ENCODE measurements at regions not wholly inside any gene's neighbourhood (a gene's known extent, or its start where the extent isn't known, plus 50 kb on each side); places are given as distances from the start of the nearest gene placed in this dataset.

DNA sequence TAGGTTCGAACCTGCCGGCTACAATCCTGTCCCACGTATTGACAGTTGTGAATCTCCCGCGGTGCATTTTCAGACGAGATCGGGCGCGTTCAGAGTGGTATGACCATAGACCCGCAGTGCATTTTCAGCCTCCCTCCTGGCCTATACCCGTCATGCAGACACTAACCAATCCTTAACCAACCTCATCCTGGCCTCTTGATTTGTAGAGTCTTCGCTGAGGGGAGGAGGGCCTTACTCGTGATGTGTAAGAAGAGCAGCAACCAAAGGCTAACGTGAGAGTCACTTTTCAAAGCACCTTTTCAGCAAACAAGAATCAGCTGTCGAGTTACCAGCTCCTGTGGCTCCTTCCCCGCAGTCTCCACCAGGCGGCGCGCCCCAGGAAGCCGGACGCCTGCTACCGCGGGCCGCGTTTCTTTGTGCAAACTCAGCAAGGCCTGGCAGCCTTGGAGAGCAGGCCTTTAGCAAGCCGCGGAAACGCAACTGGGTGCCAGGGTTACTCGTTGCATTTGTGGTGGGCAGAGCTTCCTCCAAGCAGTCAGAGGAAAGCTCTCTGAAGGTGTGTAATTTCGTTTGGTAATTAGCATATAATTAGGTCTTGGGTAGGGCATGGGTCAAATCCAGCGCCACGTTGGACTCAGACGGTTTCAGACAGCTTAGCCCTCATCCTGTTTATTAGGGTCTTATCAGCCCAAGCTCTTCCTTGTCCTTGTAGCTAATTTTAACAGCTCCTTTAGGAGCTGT is 139.8 kb downstream of the OR2B2 start (continued):
- peak; percentile 96 for TF ChIP-seq NRL (CRISPR knock-in tag; IDR thresholded peaks at IDR 0.05; ENCODE audit: borderline replicate concordance)
- TF ChIP-seq SKI (IDR thresholded peaks at IDR 0.05; ENCODE audit: partially characterized antibody) = no peak
- TF ChIP-seq, protein P1, sequence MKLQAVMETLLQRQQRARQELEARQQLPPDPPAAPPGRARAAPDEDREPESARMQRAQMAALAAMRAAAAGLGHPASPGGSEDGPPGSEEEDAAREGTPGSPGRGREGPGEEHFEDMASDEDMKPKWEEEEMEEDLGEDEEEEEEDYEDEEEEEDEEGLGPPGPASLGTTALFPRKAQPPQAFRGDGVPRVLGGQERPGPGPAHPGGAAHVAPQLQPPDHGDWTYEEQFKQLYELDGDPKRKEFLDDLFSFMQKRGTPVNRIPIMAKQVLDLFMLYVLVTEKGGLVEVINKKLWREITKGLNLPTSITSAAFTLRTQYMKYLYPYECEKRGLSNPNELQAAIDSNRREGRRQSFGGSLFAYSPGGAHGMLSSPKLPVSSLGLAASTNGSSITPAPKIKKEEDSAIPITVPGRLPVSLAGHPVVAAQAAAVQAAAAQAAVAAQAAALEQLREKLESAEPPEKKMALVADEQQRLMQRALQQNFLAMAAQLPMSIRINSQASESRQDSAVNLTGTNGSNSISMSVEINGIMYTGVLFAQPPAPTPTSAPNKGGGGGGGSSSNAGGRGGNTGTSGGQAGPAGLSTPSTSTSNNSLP (IDR thresholded peaks at IDR 0.05; ENCODE audit: low read depth, low read length) = no peak
- 0 out of 2 replicates have a peak, but pooled peaks have one; percentile 49 for TF ChIP-seq ADNP (CRISPR knock-in tag; IDR thresholded peaks at IDR 0.05)
- TF ChIP-seq KDM6A (CRISPR knock-in tag; IDR thresholded peaks at IDR 0.05; ENCODE audit: low read depth) = no peak
- TF ChIP-seq ZNF879 (CRISPR knock-in tag; IDR thresholded peaks at IDR 0.05) = no peak
- TF ChIP-seq HNRNPLL (IDR thresholded peaks at IDR 0.05; ENCODE audit: low read depth, low read length, poor library complexity, severe bottlenecking) = peak; percentile 64
- no peak for TF ChIP-seq FOXK2 (IDR thresholded peaks at IDR 0.05)
- TF ChIP-seq ZFP82 (CRISPR knock-in tag; IDR thresholded peaks at IDR 0.05; ENCODE audit: borderline replicate concordance) = no peak
- no peak; the same call in 1 of the 2 replicates for TF ChIP-seq RFX5 (IDR thresholded peaks at IDR 0.05; ENCODE audit: low read depth, low read length)
- no peak for TF ChIP-seq FLYWCH1 (CRISPR knock-in tag; IDR thresholded peaks at IDR 0.05)
- no peak for TF ChIP-seq ZNF572 (CRISPR knock-in tag; IDR thresholded peaks at IDR 0.05)
- TF ChIP-seq, protein P2, sequence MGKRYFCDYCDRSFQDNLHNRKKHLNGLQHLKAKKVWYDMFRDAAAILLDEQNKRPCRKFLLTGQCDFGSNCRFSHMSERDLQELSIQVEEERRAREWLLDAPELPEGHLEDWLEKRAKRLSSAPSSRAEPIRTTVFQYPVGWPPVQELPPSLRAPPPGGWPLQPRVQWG (CRISPR knock-in tag; IDR thresholded peaks at IDR 0.05; ENCODE audit: borderline replicate concordance, low read depth) = no peak
- no peak for TF ChIP-seq ATF7 (IDR thresholded peaks at IDR 0.05)
- no peak for TF ChIP-seq ATF7 (CRISPR knock-in tag; IDR thresholded peaks at IDR 0.05)
- TF ChIP-seq MAFK (conservative IDR thresholded peaks at IDR 0.05 in 1 of 2, IDR thresholded peaks at IDR 0.05 in 1 of 2; ENCODE audit: low read length in 2 of 2) = peak; percentile 91 to 98
- TF ChIP-seq, protein P3, sequence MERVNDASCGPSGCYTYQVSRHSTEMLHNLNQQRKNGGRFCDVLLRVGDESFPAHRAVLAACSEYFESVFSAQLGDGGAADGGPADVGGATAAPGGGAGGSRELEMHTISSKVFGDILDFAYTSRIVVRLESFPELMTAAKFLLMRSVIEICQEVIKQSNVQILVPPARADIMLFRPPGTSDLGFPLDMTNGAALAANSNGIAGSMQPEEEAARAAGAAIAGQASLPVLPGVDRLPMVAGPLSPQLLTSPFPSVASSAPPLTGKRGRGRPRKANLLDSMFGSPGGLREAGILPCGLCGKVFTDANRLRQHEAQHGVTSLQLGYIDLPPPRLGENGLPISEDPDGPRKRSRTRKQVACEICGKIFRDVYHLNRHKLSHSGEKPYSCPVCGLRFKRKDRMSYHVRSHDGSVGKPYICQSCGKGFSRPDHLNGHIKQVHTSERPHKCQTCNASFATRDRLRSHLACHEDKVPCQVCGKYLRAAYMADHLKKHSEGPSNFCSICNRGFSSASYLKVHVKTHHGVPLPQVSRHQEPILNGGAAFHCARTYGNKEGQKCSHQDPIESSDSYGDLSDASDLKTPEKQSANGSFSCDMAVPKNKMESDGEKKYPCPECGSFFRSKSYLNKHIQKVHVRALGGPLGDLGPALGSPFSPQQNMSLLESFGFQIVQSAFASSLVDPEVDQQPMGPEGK (CRISPR knock-in tag; IDR thresholded peaks at IDR 0.05) = no peak; the same call in 1 of the 2 replicates
- no peak for TF ChIP-seq ZNF660 (CRISPR knock-in tag; IDR thresholded peaks at IDR 0.05; ENCODE audit: borderline replicate concordance, low read depth)
- TF ChIP-seq SIN3A (IDR thresholded peaks at IDR 0.05; ENCODE audit: borderline replicate concordance, low read depth, low read length) = no peak
- TF ChIP-seq, protein P4, sequence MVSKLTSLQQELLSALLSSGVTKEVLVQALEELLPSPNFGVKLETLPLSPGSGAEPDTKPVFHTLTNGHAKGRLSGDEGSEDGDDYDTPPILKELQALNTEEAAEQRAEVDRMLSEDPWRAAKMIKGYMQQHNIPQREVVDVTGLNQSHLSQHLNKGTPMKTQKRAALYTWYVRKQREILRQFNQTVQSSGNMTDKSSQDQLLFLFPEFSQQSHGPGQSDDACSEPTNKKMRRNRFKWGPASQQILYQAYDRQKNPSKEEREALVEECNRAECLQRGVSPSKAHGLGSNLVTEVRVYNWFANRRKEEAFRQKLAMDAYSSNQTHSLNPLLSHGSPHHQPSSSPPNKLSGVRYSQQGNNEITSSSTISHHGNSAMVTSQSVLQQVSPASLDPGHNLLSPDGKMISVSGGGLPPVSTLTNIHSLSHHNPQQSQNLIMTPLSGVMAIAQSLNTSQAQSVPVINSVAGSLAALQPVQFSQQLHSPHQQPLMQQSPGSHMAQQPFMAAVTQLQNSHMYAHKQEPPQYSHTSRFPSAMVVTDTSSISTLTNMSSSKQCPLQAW (CRISPR knock-in tag; IDR thresholded peaks at IDR 0.05) = peak; percentile 95
- TF ChIP-seq, protein P5, sequence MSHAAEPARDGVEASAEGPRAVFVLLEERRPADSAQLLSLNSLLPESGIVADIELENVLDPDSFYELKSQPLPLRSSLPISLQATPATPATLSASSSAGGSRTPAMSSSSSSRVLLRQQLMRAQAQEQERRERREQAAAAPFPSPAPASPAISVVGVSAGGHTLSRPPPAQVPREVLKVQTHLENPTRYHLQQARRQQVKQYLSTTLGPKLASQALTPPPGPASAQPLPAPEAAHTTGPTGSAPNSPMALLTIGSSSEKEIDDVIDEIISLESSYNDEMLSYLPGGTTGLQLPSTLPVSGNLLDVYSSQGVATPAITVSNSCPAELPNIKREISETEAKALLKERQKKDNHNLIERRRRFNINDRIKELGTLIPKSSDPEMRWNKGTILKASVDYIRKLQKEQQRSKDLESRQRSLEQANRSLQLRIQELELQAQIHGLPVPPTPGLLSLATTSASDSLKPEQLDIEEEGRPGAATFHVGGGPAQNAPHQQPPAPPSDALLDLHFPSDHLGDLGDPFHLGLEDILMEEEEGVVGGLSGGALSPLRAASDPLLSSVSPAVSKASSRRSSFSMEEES (CRISPR knock-in tag; IDR thresholded peaks at IDR 0.05) = peak; percentile 42; the same call in 1 of the 2 replicates
- no peak for TF ChIP-seq SRSF1 (optimal IDR thresholded peaks at IDR 0.05; ENCODE audit: low read depth, low read length)
- TF ChIP-seq IRF2 (CRISPR knock-in tag; IDR thresholded peaks at IDR 0.05) = peak; percentile 81
- TF ChIP-seq STAG1 (CRISPR knock-in tag; IDR thresholded peaks at IDR 0.05) = peak; percentile 90
- TF ChIP-seq ZNF557 (CRISPR knock-in tag; IDR thresholded peaks at IDR 0.05) = peak; percentile 86; the same call in 1 of the 2 replicates

Data from HepG2 (cell line).